NB4 (cell line): ENCODE measurements at regions not wholly inside any gene's neighbourhood (a gene's known extent, or its start where the extent isn't known, plus 50 kb on each side); places are given as distances from the start of the nearest gene placed in this dataset.

Experiments
- CTCF ChIP-seq: IDR thresholded peaks from one replicate; pipeline ENCODE4 v1.5.1; 2012; ENCODE audit warnings: low read depth, low read length
- MAX ChIP-seq: IDR thresholded peaks from 2 replicates; pipeline ENCODE4 v1.6.1; 2011; ENCODE audit warnings: low read depth, low read length
- MYC ChIP-seq: IDR thresholded peaks from 2 replicates; pipeline ENCODE4 v1.6.1; 2011; ENCODE audit warnings: low read depth, low read length
- POLR2A ChIP-seq: IDR thresholded peaks from 2 replicates; pipeline ENCODE4 v1.6.1; 2011; ENCODE audit warnings: mild to moderate bottlenecking; ENCODE audit not compliant: insufficient read length; ENCODE audit errors: extremely low read depth

DNA sequence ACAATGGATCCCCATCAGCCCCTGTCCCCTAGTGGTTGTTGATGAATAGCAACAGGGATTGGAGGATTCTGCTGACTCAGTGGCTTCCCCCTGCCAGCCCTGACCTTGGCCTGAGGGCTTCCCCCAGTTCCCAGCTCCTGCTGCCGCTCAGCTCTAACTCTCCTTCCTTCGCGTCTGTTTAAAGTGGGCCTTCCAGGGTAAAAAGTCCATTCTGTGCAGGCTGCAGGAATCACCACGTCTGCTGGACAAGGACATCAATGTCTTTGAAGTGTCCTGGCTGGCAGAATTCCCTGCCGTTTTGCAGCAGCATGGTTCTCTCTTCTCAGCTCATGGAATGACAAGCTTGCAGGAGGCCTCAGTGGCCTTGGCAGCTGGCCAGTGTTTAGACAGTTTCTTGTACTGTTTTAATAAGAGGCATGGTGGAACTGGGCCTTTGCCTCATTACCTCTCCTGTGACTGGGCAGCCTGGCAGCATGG lies 152.5 kb upstream of the STX18 start:
- TF ChIP-seq MAX (no peak), CTCF (peak; percentile 31), POLR2A (no peak), MYC (no peak)
